DOHH2 (cell line): ENCODE measurements at regions not wholly inside any gene's neighbourhood (a gene's known extent, or its start where the extent isn't known, plus 50 kb on each side); places are given as distances from the start of the nearest gene placed in this dataset.

Experiments used
- H3F3A ChIP-seq: fragments of 200-600 bp; sonication (generic), shearing (Covaris generic); 2 replicates; pipeline ENCODE4 v1.6.0; 2016; ENCODE audit warnings: antibody characterized with exemption, mild to moderate bottlenecking; ENCODE audit not compliant: control insufficient read depth, insufficient read depth
- H3K27ac ChIP-seq: fragments of 200-600 bp; sonication (generic); 2 replicates; pipeline ENCODE4 v1.5.1; 2014; ENCODE audit warnings: low read depth, mild to moderate bottlenecking, low read length, moderate library complexity
- H3K27me3 ChIP-seq: fragments of 200-600 bp; sonication (generic); 2 replicates; pipeline ENCODE4 v1.6.1; 2014; ENCODE audit warnings: mild to moderate bottlenecking, low read length, mixed read lengths; ENCODE audit not compliant: control insufficient read depth
- H3K36me3 ChIP-seq: fragments of 200-600 bp; sonication (generic); 2 replicates; pipeline ENCODE4 v1.6.1; 2014; ENCODE audit warnings: mild to moderate bottlenecking, low read length, moderate library complexity, mixed read lengths; ENCODE audit not compliant: control insufficient read depth
- H3K4me1 ChIP-seq: fragments of 200-600 bp; sonication (generic); 2 replicates; pipeline ENCODE4 v1.6.1; 2014; ENCODE audit warnings: mild to moderate bottlenecking, low read length, mixed read lengths; ENCODE audit not compliant: control insufficient read depth
- H3K4me2 ChIP-seq: fragments of 200-600 bp; sonication (generic); 2 replicates; pipeline ENCODE4 v1.6.0; 2014; ENCODE audit warnings: mild to moderate bottlenecking, low read length, moderate library complexity
- H3K4me3 ChIP-seq: fragments of 200-600 bp; sonication (generic); 2 replicates; pipeline ENCODE4 v1.5.1; 2014; ENCODE audit warnings: mild to moderate bottlenecking, low read length, mixed read lengths
- H3K79me2 ChIP-seq: fragments of 200-600 bp; sonication (generic); 2 replicates; pipeline ENCODE4 v1.6.1; 2014; ENCODE audit warnings: mild to moderate bottlenecking, low read length, mixed read lengths; ENCODE audit not compliant: control insufficient read depth
- H3K9me2 ChIP-seq: fragments of 200-600 bp; sonication (generic); replicated peaks from 2 replicates; pipeline ENCODE4 v1.6.1; 2014; ENCODE audit warnings: mild to moderate bottlenecking, low read length, mixed read lengths; ENCODE audit not compliant: control insufficient read depth
- H3K9me3 ChIP-seq: fragments of 200-600 bp; sonication (generic); 2 replicates; pipeline ENCODE4 v1.6.1; 2014; ENCODE audit warnings: antibody characterized with exemption, low read length, mixed read lengths; ENCODE audit not compliant: control insufficient read depth, insufficient read depth
- H4K20me1 ChIP-seq: fragments of 200-600 bp; sonication (generic); 2 replicates; pipeline ENCODE4 v1.6.0; 2014; ENCODE audit warnings: low read depth, mild to moderate bottlenecking, antibody characterized with exemption, low read length, moderate library complexity; ENCODE audit not compliant: control insufficient read depth, insufficient read depth
- EZH2phosphoT487 ChIP-seq: fragments of 200-600 bp; sonication (generic); IDR thresholded peaks from 2 replicates; pipeline ENCODE4 v1.6.1; 2017; ENCODE audit warnings: borderline replicate concordance, mild to moderate bottlenecking, antibody characterized with exemption, low read length, moderate library complexity, mixed read lengths
- TF ChIP-seq, protein P1 (sequence below): fragments of 200-600 bp; sonication (generic); IDR thresholded peaks from one replicate; pipeline ENCODE4 v1.5.1; 2014; ENCODE audit warnings: antibody characterized with exemption, mild to moderate bottlenecking, low read depth, low read length; ENCODE audit not compliant: poor library complexity, severe bottlenecking

DNA sequence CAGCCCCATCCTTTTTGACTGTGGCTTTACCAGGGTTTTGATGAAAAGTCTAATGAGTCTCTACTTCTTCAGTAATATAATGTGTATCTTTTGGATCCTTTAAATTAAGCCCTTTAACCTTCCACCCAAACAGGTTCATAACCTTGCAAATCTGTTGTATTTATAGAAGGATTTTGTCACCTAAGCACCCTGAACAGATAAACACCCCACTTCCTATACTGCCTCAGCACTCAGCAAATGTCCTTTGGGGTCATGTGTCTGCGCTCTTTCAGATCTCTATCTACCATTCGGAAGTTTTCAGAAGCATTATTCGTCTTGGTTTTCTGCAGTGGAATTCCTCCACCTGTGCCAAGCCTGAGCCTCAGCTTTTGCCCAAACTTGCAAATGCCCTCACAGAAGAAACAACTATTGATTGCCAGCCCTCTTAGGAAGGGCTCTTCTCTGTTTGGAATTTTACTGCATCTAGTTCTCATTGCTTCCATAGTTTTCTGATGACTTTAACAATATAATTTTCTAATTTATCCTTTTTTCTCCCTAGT lies 214.8 kb upstream of the KCNJ16 start:
- TF ChIP-seq EZH2phosphoT487: no peak
- TF ChIP-seq, protein P1, sequence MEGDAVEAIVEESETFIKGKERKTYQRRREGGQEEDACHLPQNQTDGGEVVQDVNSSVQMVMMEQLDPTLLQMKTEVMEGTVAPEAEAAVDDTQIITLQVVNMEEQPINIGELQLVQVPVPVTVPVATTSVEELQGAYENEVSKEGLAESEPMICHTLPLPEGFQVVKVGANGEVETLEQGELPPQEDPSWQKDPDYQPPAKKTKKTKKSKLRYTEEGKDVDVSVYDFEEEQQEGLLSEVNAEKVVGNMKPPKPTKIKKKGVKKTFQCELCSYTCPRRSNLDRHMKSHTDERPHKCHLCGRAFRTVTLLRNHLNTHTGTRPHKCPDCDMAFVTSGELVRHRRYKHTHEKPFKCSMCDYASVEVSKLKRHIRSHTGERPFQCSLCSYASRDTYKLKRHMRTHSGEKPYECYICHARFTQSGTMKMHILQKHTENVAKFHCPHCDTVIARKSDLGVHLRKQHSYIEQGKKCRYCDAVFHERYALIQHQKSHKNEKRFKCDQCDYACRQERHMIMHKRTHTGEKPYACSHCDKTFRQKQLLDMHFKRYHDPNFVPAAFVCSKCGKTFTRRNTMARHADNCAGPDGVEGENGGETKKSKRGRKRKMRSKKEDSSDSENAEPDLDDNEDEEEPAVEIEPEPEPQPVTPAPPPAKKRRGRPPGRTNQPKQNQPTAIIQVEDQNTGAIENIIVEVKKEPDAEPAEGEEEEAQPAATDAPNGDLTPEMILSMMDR: no peak

DNA sequence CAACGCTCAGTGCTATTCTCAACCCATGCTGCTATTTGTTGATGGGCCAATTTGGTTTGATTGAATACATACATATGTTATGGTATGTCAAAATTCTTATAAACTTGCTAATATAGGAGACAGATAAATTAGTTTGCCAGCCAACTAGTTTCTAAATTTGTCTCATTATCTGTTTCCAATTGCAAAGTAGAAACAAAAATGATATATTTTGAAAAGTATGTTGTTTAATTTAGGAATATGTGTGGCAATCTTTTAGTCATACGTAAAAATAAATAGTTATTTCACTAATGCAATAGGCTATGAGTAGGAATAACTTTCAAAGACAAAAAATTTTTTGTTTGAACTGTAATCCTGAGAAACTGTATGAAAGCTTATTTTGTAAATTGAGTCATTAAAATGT lies 210.6 kb upstream of the KCNJ16 start:
- Histone ChIP-seq H3K4me2 (no peak overlapping the region), H4K20me1 (no peaks in the 10 kb centered on the region), H3K4me3 (no peak overlapping the region), H3K27ac (no peak overlapping the region), H3K9me3 (no peaks in the 10 kb centered on the region), H3K9me2 (no peaks in the 10 kb centered on the region), H3K27me3 (no peaks in the 10 kb centered on the region), H3K4me1 (no peaks in the 10 kb centered on the region), H3K36me3 (no peaks in the 10 kb centered on the region), H3F3A (no peaks in the 10 kb centered on the region), H3K79me2 (no peaks in the 10 kb centered on the region)
- TF ChIP-seq, protein P1: no peak
- TF ChIP-seq EZH2phosphoT487: no peak

More for the DNA sequence above, 214.8 kb upstream of the KCNJ16 start:
- Histone ChIP-seq H3K9me2 (no peaks in the 10 kb centered on the region), H3K4me3 (no peak overlapping the region), H3K36me3 (no peaks in the 10 kb centered on the region), H3K79me2 (no peaks in the 10 kb centered on the region), H3K27ac (no peak overlapping the region), H3F3A (no peaks in the 10 kb centered on the region), H3K9me3 (no peaks in the 10 kb centered on the region), H3K4me2 (no peak overlapping the region), H4K20me1 (no peaks in the 10 kb centered on the region), H3K27me3 (no peaks in the 10 kb centered on the region), H3K4me1 (no peaks in the 10 kb centered on the region)

DNA sequence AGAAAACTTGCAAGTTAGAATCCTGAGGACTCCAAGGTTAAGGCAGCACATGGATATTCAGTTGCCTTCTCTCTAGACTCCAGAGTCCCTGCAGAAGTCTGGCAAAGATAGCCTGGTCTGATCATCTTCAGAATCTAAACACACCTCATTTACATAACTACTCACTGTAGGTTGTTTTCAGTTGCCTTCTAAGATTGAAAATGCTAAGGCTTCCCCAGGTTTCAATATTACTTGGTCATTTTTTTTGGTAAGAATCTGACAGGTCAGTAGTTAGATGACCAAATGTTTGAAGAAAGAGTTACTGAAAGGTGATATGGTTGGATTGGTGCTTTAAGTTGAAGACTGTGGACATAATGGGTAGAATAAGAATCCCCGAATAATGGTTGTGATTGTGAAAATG lies 205.4 kb upstream of the KCNJ16 start:
- Histone ChIP-seq H3K4me1 (no peaks in the 10 kb centered on the region), H3K4me2 (no peak overlapping the region), H3K79me2 (no peaks in the 10 kb centered on the region), H3K36me3 (no peaks in the 10 kb centered on the region), H3K9me2 (no peaks in the 10 kb centered on the region), H4K20me1 (no peaks in the 10 kb centered on the region), H3K4me3 (no peak overlapping the region), H3K27ac (no peak overlapping the region), H3K27me3 (no peaks in the 10 kb centered on the region), H3F3A (no peaks in the 10 kb centered on the region), H3K9me3 (no peaks in the 10 kb centered on the region)
- no peak for TF ChIP-seq EZH2phosphoT487
- TF ChIP-seq, protein P1: no peak

- TF ChIP-seq EZH2phosphoT487: no peak
- TF ChIP-seq, protein P1: no peak
- Histone ChIP-seq H4K20me1 (no peaks in the 10 kb centered on the region), H3K27me3 (no peaks in the 10 kb centered on the region), H3K79me2 (no peaks in the 10 kb centered on the region), H3K4me1 (no peaks in the 10 kb centered on the region), H3K9me3 (no peaks in the 10 kb centered on the region), H3K4me2 (no peak overlapping the region), H3K9me2 (no peaks in the 10 kb centered on the region), H3F3A (no peaks in the 10 kb centered on the region), H3K36me3 (no peaks in the 10 kb centered on the region), H3K27ac (no peak overlapping the region), H3K4me3 (no peak overlapping the region)
Observed at GRCh38 chr17:69870091-69870530, 204.9 kb upstream of the KCNJ16 start.
